Activated T-helper 1 cell treated with anti-CD3 and anti-CD28 coated beads, Interleukin-12 subunit alpha, Interleukin-12 subunit beta, Interleukin-2, Interleukin-4 antibody, amounts not matched to agents 30 ng/mL and 10 ng/mL and 1 ng/mL, durations not matched to agents 14 hours and 24 hours and 36 hours (primary cell): ENCODE measurements at regions not wholly inside any gene's neighbourhood (a gene's known extent, or its start where the extent isn't known, plus 50 kb on each side); places are given as distances from the start of the nearest gene placed in this dataset.

Source experiments
- DNase-seq: peaks from one replicate; pipeline ENCODE4 v3.0.0; 2021; ENCODE audit warnings: low spot score
- H3K27ac Mint-ChIP-seq: one replicate; pipeline ENCODE4 v1.8.0; 2021; ENCODE audit warnings: mild to moderate bottlenecking, mixed read lengths
- H3K27me3 Mint-ChIP-seq: one replicate; pipeline ENCODE4 v1.8.0; 2022; ENCODE audit warnings: mild to moderate bottlenecking, moderate library complexity, mixed read lengths; ENCODE audit not compliant: insufficient read depth
- H3K36me3 Mint-ChIP-seq: one replicate; pipeline ENCODE4 v1.8.0; 2021; ENCODE audit warnings: low read depth, mixed read lengths
- H3K4me1 Mint-ChIP-seq: one replicate; pipeline ENCODE4 v1.8.0; 2021; ENCODE audit warnings: low read depth, mixed read lengths
- H3K4me3 Mint-ChIP-seq: one replicate; pipeline ENCODE4 v1.8.0; 2021; ENCODE audit warnings: mild to moderate bottlenecking, moderate library complexity, mixed read lengths
- H3K9me3 Mint-ChIP-seq: one replicate; pipeline ENCODE4 v1.8.0; 2021; ENCODE audit warnings: mixed read lengths
- intact Hi-C: fragments of 100-400 bp; cut with micrococcal nuclease; formaldehyde crosslinking; loops from one replicate; pipeline ENCODE4 v1.15.1; 2024

- no peak for DNase-seq
- Mint-ChIP-seq H3K27ac (no peak overlapping the region), H3K36me3 (peaks cover 8% of the 10 kb centered on the region), H3K27me3 (peaks cover 15% of the 10 kb centered on the region), H3K4me1 (peaks cover 36% of the 10 kb centered on the region), H3K9me3 (no peaks in the 10 kb centered on the region), H3K4me3 (no peak overlapping the region)
- intact Hi-C loops: no loop called here
These were observed 123.9 kb upstream of the MGAT5 start for GRCh38 chr2:134129900-134130537.

- intact Hi-C loops: loop anchor here (2.0 kb wide), 1 partner anchor 17 kb away; no protein-coding TSS in a partner anchor
- DNase-seq: no peak
- H3K9me3 Mint-ChIP-seq: no peaks in the 10 kb centered on the region
- H3K36me3 Mint-ChIP-seq: peaks cover 9% of the 10 kb centered on the region
- H3K27ac Mint-ChIP-seq: no peak overlapping the region
- no peak overlapping the region for H3K4me3 Mint-ChIP-seq
- H3K27me3 Mint-ChIP-seq: peaks cover 7% of the 10 kb centered on the region
- H3K4me1 Mint-ChIP-seq: peaks cover 28% of the 10 kb centered on the region
These were observed 122.0 kb upstream of the MGAT5 start for GRCh38 chr2:134131681-134132489.

GRCh38 chr2:134132490-134132857, 121.4 kb upstream of the MGAT5 start:
- Mint-ChIP-seq H3K27me3 (peaks cover 2% of the 10 kb centered on the region), H3K9me3 (no peaks in the 10 kb centered on the region), H3K27ac (no peak overlapping the region), H3K36me3 (peaks cover 6% of the 10 kb centered on the region), H3K4me1 (peaks cover 28% of the 10 kb centered on the region), H3K4me3 (no peak overlapping the region)
- intact Hi-C loops: loop anchor here (2.0 kb wide), 1 partner anchor 16 kb away; no protein-coding TSS in a partner anchor
- DNase-seq: no peak

GRCh38 chr2:134133622-134134312, 120.1 kb upstream of the MGAT5 start:
- Mint-ChIP-seq H3K9me3 (no peaks in the 10 kb centered on the region), H3K4me1 (peaks cover 31% of the 10 kb centered on the region), H3K27me3 (peaks cover 2% of the 10 kb centered on the region), H3K4me3 (no peak overlapping the region), H3K27ac (no peak overlapping the region), H3K36me3 (peaks cover 6% of the 10 kb centered on the region)
- intact Hi-C loops: loop anchor here (2.0 kb wide), 1 partner anchor 15 kb away; no protein-coding TSS in a partner anchor
- no peak for DNase-seq

GRCh38 chr2:134134313-134134706, 119.6 kb upstream of the MGAT5 start:
- Mint-ChIP-seq H3K4me1 (peaks cover 29% of the 10 kb centered on the region), H3K4me3 (no peak overlapping the region), H3K27ac (no peak overlapping the region), H3K36me3 (peaks cover 6% of the 10 kb centered on the region), H3K9me3 (no peaks in the 10 kb centered on the region), H3K27me3 (peaks cover 2% of the 10 kb centered on the region)
- DNase-seq: no peak
- intact Hi-C loops: no loop called here

GRCh38 chr2:134134827-134135226, 119.0 kb upstream of the MGAT5 start:
- Mint-ChIP-seq H3K9me3 (no peaks in the 10 kb centered on the region), H3K27ac (no peak overlapping the region)

GRCh38 chr2:134135793-134136192, 118.1 kb upstream of the MGAT5 start:
- no peak for DNase-seq
- H3K4me3 Mint-ChIP-seq: no peak overlapping the region
- H3K36me3 Mint-ChIP-seq: peaks cover 6% of the 10 kb centered on the region
- intact Hi-C loops: no loop called here
- no peaks in the 10 kb centered on the region for H3K9me3 Mint-ChIP-seq
- H3K4me1 Mint-ChIP-seq: peaks cover 27% of the 10 kb centered on the region
- no peak overlapping the region for H3K27ac Mint-ChIP-seq
- H3K27me3 Mint-ChIP-seq: peaks cover 2% of the 10 kb centered on the region

More at GRCh38 chr2:134134827-134135226, 119.0 kb upstream of the MGAT5 start:
- H3K36me3 Mint-ChIP-seq: peaks cover 6% of the 10 kb centered on the region
- H3K4me1 Mint-ChIP-seq: peaks cover 27% of the 10 kb centered on the region
- intact Hi-C loops: no loop called here
- no peak overlapping the region for H3K4me3 Mint-ChIP-seq
- H3K27me3 Mint-ChIP-seq: peaks cover 2% of the 10 kb centered on the region
- no peak for DNase-seq

GRCh38 chr2:134136731-134137130, 117.1 kb upstream of the MGAT5 start:
- H3K4me3 Mint-ChIP-seq: no peak overlapping the region
- intact Hi-C loops: loop anchor here (1.0 kb wide), 1 partner anchor 34 kb away; no protein-coding TSS in a partner anchor
- no peaks in the 10 kb centered on the region for H3K9me3 Mint-ChIP-seq
- H3K27me3 Mint-ChIP-seq: peaks cover 2% of the 10 kb centered on the region
- H3K4me1 Mint-ChIP-seq: peaks cover 27% of the 10 kb centered on the region
- peaks cover 6% of the 10 kb centered on the region for H3K36me3 Mint-ChIP-seq
- H3K27ac Mint-ChIP-seq: no peak overlapping the region
- DNase-seq: no peak

GRCh38 chr2:134137182-134137611, 116.7 kb upstream of the MGAT5 start:
- Mint-ChIP-seq H3K9me3 (no peaks in the 10 kb centered on the region), H3K27ac (peak overlapping the region; percentile 54), H3K4me3 (no peak overlapping the region), H3K4me1 (peaks cover 27% of the 10 kb centered on the region), H3K36me3 (peaks cover 6% of the 10 kb centered on the region), H3K27me3 (peaks cover 2% of the 10 kb centered on the region)
- DNase-seq: no peak
- intact Hi-C loops: loop anchor here (1.0 kb wide), 1 partner anchor 33 kb away; no protein-coding TSS in a partner anchor

GRCh38 chr2:134138115-134138514, 115.8 kb upstream of the MGAT5 start:
- H3K4me1 Mint-ChIP-seq: peaks cover 27% of the 10 kb centered on the region
- H3K27me3 Mint-ChIP-seq: peaks cover 2% of the 10 kb centered on the region
- no peak overlapping the region for H3K4me3 Mint-ChIP-seq
- H3K27ac Mint-ChIP-seq: no peak overlapping the region
- H3K9me3 Mint-ChIP-seq: no peaks in the 10 kb centered on the region
- peaks cover 6% of the 10 kb centered on the region for H3K36me3 Mint-ChIP-seq
- no peak for DNase-seq
- intact Hi-C loops: no loop called here

- H3K4me1 Mint-ChIP-seq: peaks cover 27% of the 10 kb centered on the region
- peaks cover 6% of the 10 kb centered on the region for H3K36me3 Mint-ChIP-seq
- H3K4me3 Mint-ChIP-seq: no peak overlapping the region
These were observed 114.3 kb upstream of the MGAT5 start for GRCh38 chr2:134139611-134140010.

GRCh38 chr2:134140251-134140661, 113.6 kb upstream of the MGAT5 start:
- peaks cover 2% of the 10 kb centered on the region for H3K27me3 Mint-ChIP-seq
- H3K27ac Mint-ChIP-seq: no peak overlapping the region
- H3K4me1 Mint-ChIP-seq: peaks cover 27% of the 10 kb centered on the region
- no peaks in the 10 kb centered on the region for H3K9me3 Mint-ChIP-seq
- peaks cover 3% of the 10 kb centered on the region for H3K36me3 Mint-ChIP-seq
- intact Hi-C loops: no loop called here
- no peak for DNase-seq
- H3K4me3 Mint-ChIP-seq: no peak overlapping the region

More at GRCh38 chr2:134139611-134140010, 114.3 kb upstream of the MGAT5 start:
- no peak for DNase-seq
- Mint-ChIP-seq H3K27me3 (peaks cover 2% of the 10 kb centered on the region), H3K9me3 (no peaks in the 10 kb centered on the region), H3K27ac (no peak overlapping the region)
- intact Hi-C loops: no loop called here
